ENCODE measurements at regions not wholly inside any gene's neighbourhood (a gene's known extent, or its start where the extent isn't known, plus 50 kb on each side); places are given as distances from the start of the nearest gene placed in this dataset.
"Not testable (repeated sequence)": the region's sequence is repeated elsewhere in the genome, so short reads cannot be mapped to it uniquely, and the experiment has no call there.

GRCh38 chr5:10118150-10118549 lies 131.5 kb downstream of the ATPSCKMT start:
- Histone ChIP-seq H3K4me3 (ENCODE audit: low read depth in 1 of 2, low read length in 2 of 2) (no peak overlapping the region), H3K27me3 (ENCODE audit: control insufficient read depth in 1 of 2, insufficient read depth in 2 of 2, low read length in 2 of 2) (no peaks in the 10 kb centered on the region), H3K27ac (ENCODE audit: low read depth in 2 of 2, low read length in 1 of 2) (no peak overlapping the region)

GRCh38 chr5:10116594-10116993 lies 133.1 kb downstream of the ATPSCKMT start:
- H3K27ac ChIP-seq (ENCODE audit: low read depth in 2 of 2, low read length in 1 of 2): no peak overlapping the region
- no peaks in the 10 kb centered on the region for H3K9me3 ChIP-seq (ENCODE audit: control insufficient read depth in 2 of 2, insufficient read depth in 1 of 2, low read depth in 1 of 2, low read length in 1 of 2)
- H3K4me1 ChIP-seq (ENCODE audit: control insufficient read depth in 2 of 2, insufficient read depth in 2 of 2, low read length in 1 of 2): peaks cover 0 to 2% of the 10 kb centered on the region in 2 donors
- H3K36me3 ChIP-seq (ENCODE audit: control insufficient read depth in 2 of 2, insufficient read depth in 2 of 2, low read length in 1 of 2): no peaks in the 10 kb centered on the region
- no peak overlapping the region for H3K4me3 ChIP-seq (ENCODE audit: low read depth in 1 of 2, low read length in 2 of 2)
- no peaks in the 10 kb centered on the region for H3K27me3 ChIP-seq (ENCODE audit: control insufficient read depth in 1 of 2, insufficient read depth in 2 of 2, low read length in 2 of 2)

More at GRCh38 chr5:10118150-10118549, 131.5 kb downstream of the ATPSCKMT start:
- H3K4me1 ChIP-seq (ENCODE audit: control insufficient read depth in 2 of 2, insufficient read depth in 2 of 2, low read length in 1 of 2): peaks cover 0 to 2% of the 10 kb centered on the region in 2 donors
- H3K36me3 ChIP-seq (ENCODE audit: control insufficient read depth in 2 of 2, insufficient read depth in 2 of 2, low read length in 1 of 2): no peaks in the 10 kb centered on the region
- H3K9me3 ChIP-seq (ENCODE audit: control insufficient read depth in 2 of 2, insufficient read depth in 1 of 2, low read depth in 1 of 2, low read length in 1 of 2): no peaks in the 10 kb centered on the region

- H3K9me3 ChIP-seq (ENCODE audit: control insufficient read depth in 2 of 2, insufficient read depth in 1 of 2, low read depth in 1 of 2, low read length in 1 of 2): no peaks in the 10 kb centered on the region
- H3K4me3 ChIP-seq (ENCODE audit: low read depth in 1 of 2, low read length in 2 of 2): no peak overlapping the region
- H3K36me3 ChIP-seq (ENCODE audit: control insufficient read depth in 2 of 2, insufficient read depth in 2 of 2, low read length in 1 of 2): no peaks in the 10 kb centered on the region
- no peaks in the 10 kb centered on the region for H3K27me3 ChIP-seq (ENCODE audit: control insufficient read depth in 1 of 2, insufficient read depth in 2 of 2, low read length in 2 of 2)
- peaks cover 0 to 2% of the 10 kb centered on the region in 2 donors for H3K4me1 ChIP-seq (ENCODE audit: control insufficient read depth in 2 of 2, insufficient read depth in 2 of 2, low read length in 1 of 2)
- H3K27ac ChIP-seq (ENCODE audit: low read depth in 2 of 2, low read length in 1 of 2): no peak overlapping the region
- 94 to 95% methylated on average over 4 of the region's 4 CpGs for WGBS, 2 donors
These were observed 134.0 kb downstream of the ATPSCKMT start for GRCh38 chr5:10115669-10116068.

GRCh38 chr5:10111571-10111970 lies 138.1 kb downstream of the ATPSCKMT start:
- H3K36me3 ChIP-seq (ENCODE audit: control insufficient read depth in 2 of 2, insufficient read depth in 2 of 2, low read length in 1 of 2): no peaks in the 10 kb centered on the region
- H3K9me3 ChIP-seq (ENCODE audit: control insufficient read depth in 2 of 2, insufficient read depth in 1 of 2, low read depth in 1 of 2, low read length in 1 of 2): no peaks in the 10 kb centered on the region
- no peaks in the 10 kb centered on the region for H3K4me1 ChIP-seq (ENCODE audit: control insufficient read depth in 2 of 2, insufficient read depth in 2 of 2, low read length in 1 of 2)
- H3K27ac ChIP-seq (ENCODE audit: low read depth in 2 of 2, low read length in 1 of 2): no peak overlapping the region
- no peaks in the 10 kb centered on the region for H3K27me3 ChIP-seq (ENCODE audit: control insufficient read depth in 1 of 2, insufficient read depth in 2 of 2, low read length in 2 of 2)
- no peak overlapping the region for H3K4me3 ChIP-seq (ENCODE audit: low read depth in 1 of 2, low read length in 2 of 2)
- 46 to 51% methylated on average over 7 of the region's 7 CpGs for WGBS, 2 donors

GRCh38 chr5:10110228-10110627 lies 139.5 kb downstream of the ATPSCKMT start:
- H3K36me3 ChIP-seq (ENCODE audit: control insufficient read depth in 2 of 2, insufficient read depth in 2 of 2, low read length in 1 of 2): no peaks in the 10 kb centered on the region
- no peaks in the 10 kb centered on the region for H3K27me3 ChIP-seq (ENCODE audit: control insufficient read depth in 1 of 2, insufficient read depth in 2 of 2, low read length in 2 of 2)
- H3K9me3 ChIP-seq (ENCODE audit: control insufficient read depth in 2 of 2, insufficient read depth in 1 of 2, low read depth in 1 of 2, low read length in 1 of 2): no peaks in the 10 kb centered on the region
- no peak overlapping the region for H3K27ac ChIP-seq (ENCODE audit: low read depth in 2 of 2, low read length in 1 of 2)
- H3K4me1 ChIP-seq (ENCODE audit: control insufficient read depth in 2 of 2, insufficient read depth in 2 of 2, low read length in 1 of 2): no peaks in the 10 kb centered on the region
- 80 to 86% methylated on average over 10 of the region's 10 CpGs for WGBS, 2 donors
- no peak overlapping the region for H3K4me3 ChIP-seq (ENCODE audit: low read depth in 1 of 2, low read length in 2 of 2)

- 71 to 78% methylated on average over 7 of the region's 7 CpGs for WGBS, 2 donors
- no peaks in the 10 kb centered on the region for H3K27me3 ChIP-seq (ENCODE audit: control insufficient read depth in 1 of 2, insufficient read depth in 2 of 2, low read length in 2 of 2)
- H3K36me3 ChIP-seq (ENCODE audit: control insufficient read depth in 2 of 2, insufficient read depth in 2 of 2, low read length in 1 of 2): no peaks in the 10 kb centered on the region
- no peaks in the 10 kb centered on the region for H3K4me1 ChIP-seq (ENCODE audit: control insufficient read depth in 2 of 2, insufficient read depth in 2 of 2, low read length in 1 of 2)
- no peaks in the 10 kb centered on the region for H3K9me3 ChIP-seq (ENCODE audit: control insufficient read depth in 2 of 2, insufficient read depth in 1 of 2, low read depth in 1 of 2, low read length in 1 of 2)
- no peak overlapping the region for H3K27ac ChIP-seq (ENCODE audit: low read depth in 2 of 2, low read length in 1 of 2)
- no peak overlapping the region for H3K4me3 ChIP-seq (ENCODE audit: low read depth in 1 of 2, low read length in 2 of 2)
These were observed 140.4 kb downstream of the ATPSCKMT start for GRCh38 chr5:10109299-10109698.

- WGBS, 2 donors: 86% methylated on average over 1 of the region's 1 CpG
- Histone ChIP-seq H3K27ac (ENCODE audit: low read depth in 2 of 2, low read length in 1 of 2) (no peak overlapping the region), H3K9me3 (ENCODE audit: control insufficient read depth in 2 of 2, insufficient read depth in 1 of 2, low read depth in 1 of 2, low read length in 1 of 2) (no peaks in the 10 kb centered on the region), H3K27me3 (ENCODE audit: control insufficient read depth in 1 of 2, insufficient read depth in 2 of 2, low read length in 2 of 2) (no peaks in the 10 kb centered on the region), H3K36me3 (ENCODE audit: control insufficient read depth in 2 of 2, insufficient read depth in 2 of 2, low read length in 1 of 2) (no peaks in the 10 kb centered on the region), H3K4me3 (ENCODE audit: low read depth in 1 of 2, low read length in 2 of 2) (no peak overlapping the region), H3K4me1 (ENCODE audit: control insufficient read depth in 2 of 2, insufficient read depth in 2 of 2, low read length in 1 of 2) (no peaks in the 10 kb centered on the region)
These were observed 142.9 kb downstream of the ATPSCKMT start for GRCh38 chr5:10106806-10107205.

GRCh38 chr5:10106285-10106684 lies 143.4 kb downstream of the ATPSCKMT start:
- Histone ChIP-seq H3K36me3 (ENCODE audit: control insufficient read depth in 2 of 2, insufficient read depth in 2 of 2, low read length in 1 of 2) (no peaks in the 10 kb centered on the region), H3K27me3 (ENCODE audit: control insufficient read depth in 1 of 2, insufficient read depth in 2 of 2, low read length in 2 of 2) (no peaks in the 10 kb centered on the region), H3K4me3 (ENCODE audit: low read depth in 1 of 2, low read length in 2 of 2) (no peak overlapping the region), H3K27ac (ENCODE audit: low read depth in 2 of 2, low read length in 1 of 2) (no peak overlapping the region), H3K4me1 (ENCODE audit: control insufficient read depth in 2 of 2, insufficient read depth in 2 of 2, low read length in 1 of 2) (no peaks in the 10 kb centered on the region), H3K9me3 (ENCODE audit: control insufficient read depth in 2 of 2, insufficient read depth in 1 of 2, low read depth in 1 of 2, low read length in 1 of 2) (no peaks in the 10 kb centered on the region)
- WGBS, 2 donors: 96% methylated on average over 2 of the region's 2 CpGs

GRCh38 chr5:10102706-10103497 lies 146.8 kb downstream of the ATPSCKMT start:
- WGBS, 2 donors: 62 to 69% methylated on average over 9 of the region's 9 CpGs
- H3K4me3 ChIP-seq (ENCODE audit: low read depth in 1 of 2, low read length in 2 of 2): no peak overlapping the region
- H3K36me3 ChIP-seq (ENCODE audit: control insufficient read depth in 2 of 2, insufficient read depth in 2 of 2, low read length in 1 of 2): no peaks in the 10 kb centered on the region
- H3K27me3 ChIP-seq (ENCODE audit: control insufficient read depth in 1 of 2, insufficient read depth in 2 of 2, low read length in 2 of 2): no peaks in the 10 kb centered on the region
- H3K27ac ChIP-seq (ENCODE audit: low read depth in 2 of 2, low read length in 1 of 2): no peak overlapping the region
- H3K4me1 ChIP-seq (ENCODE audit: control insufficient read depth in 2 of 2, insufficient read depth in 2 of 2, low read length in 1 of 2): no peaks in the 10 kb centered on the region
- no peaks in the 10 kb centered on the region for H3K9me3 ChIP-seq (ENCODE audit: control insufficient read depth in 2 of 2, insufficient read depth in 1 of 2, low read depth in 1 of 2, low read length in 1 of 2)

GRCh38 chr5:10102235-10102634 lies 147.5 kb downstream of the ATPSCKMT start:
- H3K27ac ChIP-seq (ENCODE audit: low read depth in 2 of 2, low read length in 1 of 2); H3K4me3 ChIP-seq (ENCODE audit: low read depth in 1 of 2, low read length in 2 of 2); H3K27me3 ChIP-seq (ENCODE audit: control insufficient read depth in 1 of 2, insufficient read depth in 2 of 2, low read length in 2 of 2); H3K9me3 ChIP-seq (ENCODE audit: control insufficient read depth in 2 of 2, insufficient read depth in 1 of 2, low read depth in 1 of 2, low read length in 1 of 2); H3K36me3 ChIP-seq (ENCODE audit: control insufficient read depth in 2 of 2, insufficient read depth in 2 of 2, low read length in 1 of 2); H3K4me1 ChIP-seq (ENCODE audit: control insufficient read depth in 2 of 2, insufficient read depth in 2 of 2, low read length in 1 of 2): not testable (repeated sequence)
- WGBS, 2 donors: 80 to 81% methylated on average over 7 of the region's 7 CpGs

Measured in esophagus (tissue), 2 donors.